ENCODE measurements at regions not wholly inside any gene's neighbourhood (a gene's known extent, or its start where the extent isn't known, plus 50 kb on each side); places are given as distances from the start of the nearest gene placed in this dataset.

DNA sequence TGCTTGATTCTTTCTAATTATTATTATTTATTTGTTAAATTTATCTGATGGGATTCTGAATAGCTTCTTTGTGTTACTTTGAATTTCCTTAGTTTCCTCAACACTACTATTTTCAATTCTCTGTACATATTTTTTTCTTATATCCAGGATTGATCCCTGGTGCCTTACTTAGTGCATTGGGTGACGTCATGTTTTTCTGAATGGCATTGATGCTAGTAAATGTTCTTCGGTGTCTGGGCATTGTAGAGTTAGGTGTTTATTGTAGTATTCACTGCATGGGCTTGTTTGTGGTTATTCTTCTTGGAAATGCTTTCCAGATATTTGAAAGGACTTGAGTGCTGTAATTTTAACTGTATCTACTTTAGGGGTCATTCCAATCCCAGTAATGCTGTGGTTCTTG, 938.1 kb downstream of the FAM133A start:
- TF ChIP-seq, protein P1, sequence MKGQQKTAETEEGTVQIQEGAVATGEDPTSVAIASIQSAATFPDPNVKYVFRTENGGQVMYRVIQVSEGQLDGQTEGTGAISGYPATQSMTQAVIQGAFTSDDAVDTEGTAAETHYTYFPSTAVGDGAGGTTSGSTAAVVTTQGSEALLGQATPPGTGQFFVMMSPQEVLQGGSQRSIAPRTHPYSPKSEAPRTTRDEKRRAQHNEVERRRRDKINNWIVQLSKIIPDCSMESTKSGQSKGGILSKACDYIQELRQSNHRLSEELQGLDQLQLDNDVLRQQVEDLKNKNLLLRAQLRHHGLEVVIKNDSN (IDR thresholded peaks at IDR 0.05): no peak
- TF ChIP-seq, protein P2, sequence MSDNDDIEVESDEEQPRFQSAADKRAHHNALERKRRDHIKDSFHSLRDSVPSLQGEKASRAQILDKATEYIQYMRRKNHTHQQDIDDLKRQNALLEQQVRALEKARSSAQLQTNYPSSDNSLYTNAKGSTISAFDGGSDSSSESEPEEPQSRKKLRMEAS (IDR thresholded peaks at IDR 0.05): no peak
